ENCODE measurements at regions not wholly inside any gene's neighbourhood (a gene's known extent, or its start where the extent isn't known, plus 50 kb on each side); places are given as distances from the start of the nearest gene placed in this dataset.

GRCh38 chr3:194976049-194976451, 290.4 kb downstream of the FAM43A start:
- DNase-seq: no peak

GRCh38 chr3:194976874-194977273, 291.2 kb downstream of the FAM43A start:
- DNase-seq: no peak

GRCh38 chr3:194977356-194977755, 291.7 kb downstream of the FAM43A start:
- no peak for DNase-seq

- DNase-seq: no peak
These were observed 291.8 kb downstream of the XXYLT1 start for GRCh38 chr3:194979173-194979572.

GRCh38 chr3:194982472-194982871, 288.5 kb downstream of the XXYLT1 start:
- no peak for DNase-seq

- no peak for DNase-seq
These were observed 287.8 kb downstream of the XXYLT1 start for GRCh38 chr3:194983121-194983520.

- no peak for DNase-seq
These were observed 287.3 kb downstream of the XXYLT1 start for GRCh38 chr3:194983620-194984019.

- no peak for DNase-seq
These were observed 286.9 kb downstream of the XXYLT1 start for GRCh38 chr3:194984066-194984465.

- DNase-seq: no peak
These were observed 286.3 kb downstream of the XXYLT1 start for GRCh38 chr3:194984622-194985021.

GRCh38 chr3:194985031-194985578, 285.9 kb downstream of the XXYLT1 start:
- DNase-seq: no peak

- DNase-seq: no peak
These were observed 284.5 kb downstream of the XXYLT1 start for GRCh38 chr3:194986208-194987043.

- DNase-seq: no peak
These were observed 283.1 kb downstream of the XXYLT1 start for GRCh38 chr3:194987571-194988494.

- DNase-seq: no peak
These were observed 282.3 kb downstream of the XXYLT1 start for GRCh38 chr3:194988495-194989165.

- no peak for DNase-seq
These were observed 281.7 kb downstream of the XXYLT1 start for GRCh38 chr3:194989241-194989640.

GRCh38 chr3:194990454-194991337, 280.3 kb downstream of the XXYLT1 start:
- no peak for DNase-seq

GRCh38 chr3:194991338-194991654, 279.7 kb downstream of the XXYLT1 start:
- DNase-seq: no peak

GRCh38 chr3:194993896-194994295, 277.1 kb downstream of the XXYLT1 start:
- DNase-seq: no peak

- no peak for DNase-seq
These were observed 276.4 kb downstream of the XXYLT1 start for GRCh38 chr3:194994551-194994981.

- no peak for DNase-seq
These were observed 275.6 kb downstream of the XXYLT1 start for GRCh38 chr3:194995334-194995733.

GRCh38 chr3:194995922-194996321, 275.0 kb downstream of the XXYLT1 start:
- no peak for DNase-seq

- DNase-seq: no peak
These were observed 274.2 kb downstream of the XXYLT1 start for GRCh38 chr3:194996746-194997145.

- DNase-seq: no peak
These were observed 272.5 kb downstream of the XXYLT1 start for GRCh38 chr3:194998417-194998816.
